NCI-H2196 treated with DMSO at 0.1 percent for 48 hours (cell line): ENCODE measurements at regions not wholly inside any gene's neighbourhood (a gene's known extent, or its start where the extent isn't known, plus 50 kb on each side); places are given as distances from the start of the nearest gene placed in this dataset.

Experiments used
- DNase-seq: peaks from one replicate; lab custom pipeline; 2025; ENCODE audit not compliant: unreplicated experiment; lab: John Stamatoyannopoulos, UW

DNA sequence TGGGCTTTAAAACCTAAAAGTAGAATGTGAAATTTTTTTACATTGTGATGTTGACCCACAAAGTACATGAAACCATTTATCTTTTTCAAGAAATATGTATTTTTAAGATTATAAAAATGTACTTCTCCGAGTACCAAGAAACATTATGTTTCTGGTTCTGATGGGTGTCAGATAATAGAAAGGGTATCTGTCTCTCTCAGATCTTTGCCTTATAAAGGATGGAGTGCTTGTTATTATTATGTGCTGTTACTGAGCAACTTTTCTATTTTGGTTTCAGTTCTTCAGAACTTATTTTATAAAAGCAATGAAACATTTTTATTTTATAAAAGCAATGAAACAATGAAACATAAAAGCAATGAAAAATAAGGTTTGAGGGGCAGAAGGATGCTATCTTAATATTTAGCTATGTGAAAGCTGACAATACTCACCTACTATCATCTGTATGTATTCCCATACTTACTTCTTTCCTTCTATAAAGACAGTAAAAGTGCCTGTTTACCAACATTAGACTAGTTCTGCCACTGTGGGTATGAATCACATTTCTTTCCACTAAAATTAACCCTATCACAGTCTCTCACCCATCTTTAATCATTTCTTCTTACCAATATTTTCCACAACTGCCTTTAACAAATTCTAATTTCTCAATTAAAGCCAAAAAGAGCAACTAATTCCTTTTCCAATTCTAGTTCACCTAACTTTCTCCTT lies 540.7 kb upstream of the KCNMB2 start:
- no peak for DNase-seq

- no peak for DNase-seq
These were observed 534.5 kb upstream of the KCNMB2 start for GRCh38 chr3:178001670-178002101.

DNA sequence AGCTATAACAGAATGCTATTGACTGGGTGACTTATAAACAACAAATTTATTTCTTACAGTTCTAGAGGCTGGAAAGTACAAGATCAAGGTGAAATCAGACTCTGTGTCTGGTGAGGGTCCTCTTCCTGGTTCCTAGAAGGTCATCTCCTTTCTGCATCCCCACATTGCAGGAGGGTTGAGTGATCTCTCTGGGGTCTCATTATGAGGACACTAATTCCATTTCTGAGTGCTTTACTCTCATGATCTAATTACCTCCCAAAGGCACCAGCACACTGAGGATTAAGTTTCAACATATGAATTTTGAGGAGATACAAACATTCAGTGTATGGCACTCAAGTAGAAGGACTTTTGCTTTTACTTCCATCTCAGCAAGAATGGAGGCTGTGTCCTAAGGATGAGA lies 534.1 kb upstream of the KCNMB2 start:
- DNase-seq: no peak

GRCh38 chr3:178003756-178004155 lies 532.5 kb upstream of the KCNMB2 start:
- no peak for DNase-seq

GRCh38 chr3:178005961-178006360 lies 530.3 kb upstream of the KCNMB2 start:
- DNase-seq: no peak

- DNase-seq: no peak
These were observed 525.9 kb upstream of the KCNMB2 start for GRCh38 chr3:178010306-178010705.

- DNase-seq: no peak
These were observed 516.6 kb upstream of the KCNMB2 start for GRCh38 chr3:178019645-178020044.

- DNase-seq: no peak
These were observed 513.6 kb upstream of the KCNMB2 start for GRCh38 chr3:178022599-178022998.

GRCh38 chr3:178028933-178029332 lies 507.3 kb upstream of the KCNMB2 start:
- DNase-seq: no peak

GRCh38 chr3:178036451-178037144 lies 499.6 kb upstream of the KCNMB2 start:
- no peak for DNase-seq

DNA sequence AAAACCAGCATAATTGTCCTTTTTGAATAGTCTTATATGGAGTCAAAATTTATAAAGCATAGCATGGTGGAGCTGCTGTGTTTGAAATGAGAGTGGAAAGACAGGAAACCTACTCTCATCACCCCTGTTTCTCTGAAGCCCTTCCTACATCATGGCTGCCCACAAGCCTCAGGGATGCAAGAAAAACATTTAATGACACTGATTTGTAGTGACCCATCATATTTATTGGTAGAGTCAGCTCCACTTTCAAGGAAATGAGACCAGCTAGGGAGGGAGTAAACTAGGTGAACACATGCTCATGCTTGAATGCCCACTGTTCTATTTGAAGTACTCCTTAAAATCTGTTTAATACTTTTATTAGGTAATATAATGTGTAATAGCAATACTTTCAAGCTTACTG lies 494.3 kb upstream of the KCNMB2 start:
- no peak for DNase-seq

DNA sequence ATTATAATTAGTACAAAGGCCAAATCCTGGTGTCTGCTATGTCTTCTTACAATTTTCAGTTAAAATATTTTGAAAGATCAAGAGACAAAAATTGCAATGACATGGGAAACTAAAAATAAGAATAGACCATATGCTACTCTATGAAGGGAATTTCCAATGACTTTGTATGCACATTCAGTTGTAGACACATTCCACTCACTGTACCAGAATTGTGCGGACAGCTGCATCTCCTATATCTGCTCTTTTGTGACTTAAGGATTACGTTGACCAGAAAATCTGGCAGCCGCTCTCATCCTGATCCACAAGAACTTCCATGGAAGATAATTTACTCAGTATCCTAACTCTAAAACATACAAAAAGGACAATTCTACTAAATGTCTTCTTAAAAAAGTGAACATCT lies 493.9 kb upstream of the KCNMB2 start:
- no peak for DNase-seq

DNA sequence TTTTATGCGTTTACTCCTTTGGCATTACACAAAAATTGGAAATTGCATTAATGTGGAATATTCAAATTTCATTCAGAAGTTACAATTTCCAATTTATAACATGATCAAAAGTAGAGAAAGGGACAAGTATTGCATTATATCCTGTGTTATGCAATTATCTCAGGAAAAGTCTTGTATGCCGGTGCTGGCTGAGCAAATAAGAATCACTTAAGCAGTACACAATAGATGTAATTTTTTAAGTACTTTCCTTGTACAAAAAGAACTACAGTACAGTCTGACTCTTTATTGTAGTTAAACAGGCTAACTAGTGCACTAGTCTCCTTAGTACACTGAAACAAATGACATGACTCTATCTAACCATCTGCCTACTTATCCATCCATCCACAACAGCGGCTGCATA lies 493.2 kb upstream of the KCNMB2 start:
- DNase-seq: no peak

DNA sequence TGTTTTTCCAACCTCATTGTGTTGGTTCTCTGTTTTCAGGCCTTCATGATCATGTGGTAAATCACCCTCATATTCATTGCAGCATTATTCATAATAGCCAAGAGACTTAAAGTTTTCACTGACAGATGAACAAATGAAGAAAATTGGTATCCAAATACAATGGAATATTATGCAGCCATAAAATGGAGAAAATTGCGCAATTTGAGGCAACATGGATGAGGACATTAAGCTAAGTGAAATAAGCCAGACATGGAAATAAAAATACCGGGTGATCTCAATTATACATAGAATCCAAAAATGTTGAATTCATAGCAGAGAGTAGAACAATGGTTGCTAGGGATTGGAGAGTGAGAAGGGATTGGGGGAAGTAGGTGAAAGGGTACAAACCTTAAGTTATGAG lies 491.9 kb upstream of the KCNMB2 start:
- DNase-seq: no peak

DNA sequence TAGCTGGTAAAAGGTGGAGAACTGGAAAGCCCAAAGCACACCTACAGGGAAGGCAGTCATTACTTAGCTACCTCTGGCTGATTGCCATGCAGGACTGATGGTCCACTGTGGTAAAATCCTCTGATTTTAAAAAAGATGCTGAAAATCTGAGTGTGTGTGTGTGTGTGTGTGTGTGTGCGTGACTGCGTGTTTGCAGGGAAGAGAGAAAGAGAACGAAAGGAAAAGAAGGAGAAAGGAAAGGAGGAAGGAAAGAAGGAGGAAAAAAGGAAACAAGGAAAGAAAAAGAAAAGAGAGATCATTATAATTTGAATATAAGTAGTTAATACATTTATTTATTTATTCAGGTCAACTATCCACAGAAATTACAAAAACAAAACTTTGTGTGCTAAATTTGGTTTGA lies 488.7 kb upstream of the KCNMB2 start:
- no peak for DNase-seq

- no peak for DNase-seq
These were observed 487.5 kb upstream of the KCNMB2 start for GRCh38 chr3:178048768-178049167.

GRCh38 chr3:178054471-178054870 lies 481.8 kb upstream of the KCNMB2 start:
- no peak for DNase-seq

DNA sequence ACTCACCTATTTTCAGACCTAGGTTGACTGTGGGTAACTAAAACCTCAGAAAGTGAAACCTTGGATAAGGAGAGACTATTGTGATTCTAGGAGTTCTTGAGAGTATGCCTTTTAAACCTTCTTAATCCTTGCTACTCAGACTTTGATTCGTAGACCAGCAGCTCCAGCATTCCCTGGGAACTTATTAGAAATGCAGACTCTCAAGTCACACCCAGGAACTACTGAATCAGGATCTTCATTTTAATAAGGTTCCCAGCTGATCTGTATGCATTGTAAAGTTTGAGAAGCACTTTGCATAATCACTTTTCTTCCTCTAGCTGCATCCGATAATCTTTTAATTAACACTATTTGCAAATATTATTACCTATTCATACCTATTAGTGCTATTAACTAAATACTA lies 480.3 kb upstream of the KCNMB2 start:
- DNase-seq: no peak

DNA sequence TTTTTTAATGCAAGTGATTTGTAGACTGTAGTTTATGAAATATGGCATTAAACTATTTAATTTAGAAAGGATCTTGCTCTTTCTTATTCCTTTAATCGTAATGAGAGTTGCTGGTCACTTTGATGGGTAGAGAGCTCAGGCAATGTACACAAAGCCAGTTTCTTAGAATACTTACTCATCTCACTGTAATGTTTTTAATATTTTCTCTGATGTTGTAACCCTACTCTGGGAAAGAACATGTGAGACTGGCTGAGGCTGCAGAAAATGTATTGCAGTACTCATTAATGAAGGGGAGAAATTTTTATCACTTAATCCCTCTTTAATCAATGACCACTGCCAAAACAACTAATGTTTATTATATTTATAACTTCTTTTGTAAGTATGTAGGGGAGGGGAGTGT lies 479.4 kb upstream of the KCNMB2 start:
- DNase-seq: no peak

DNA sequence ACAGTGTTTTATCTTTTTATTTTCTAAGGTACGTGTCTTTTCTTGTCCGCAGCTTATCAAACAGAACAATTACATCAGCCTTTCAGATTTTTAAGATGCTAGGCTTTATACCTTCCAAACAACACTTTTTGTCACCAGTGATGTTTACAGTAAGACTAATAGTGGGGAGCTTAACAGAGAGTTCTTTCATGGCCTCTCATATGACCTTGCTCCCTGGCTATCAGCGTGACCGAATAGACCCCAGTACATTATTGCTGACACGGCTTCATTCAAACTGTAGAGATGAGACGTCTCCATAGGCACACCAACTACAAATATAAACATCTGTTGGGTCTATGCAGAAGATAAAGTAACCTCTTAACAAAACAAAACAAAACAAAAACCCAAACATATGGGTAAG lies 477.6 kb upstream of the KCNMB2 start:
- no peak for DNase-seq

GRCh38 chr3:178059119-178059518 lies 477.1 kb upstream of the KCNMB2 start:
- DNase-seq: no peak

GRCh38 chr3:178059836-178060235 lies 476.4 kb upstream of the KCNMB2 start:
- no peak for DNase-seq

DNA sequence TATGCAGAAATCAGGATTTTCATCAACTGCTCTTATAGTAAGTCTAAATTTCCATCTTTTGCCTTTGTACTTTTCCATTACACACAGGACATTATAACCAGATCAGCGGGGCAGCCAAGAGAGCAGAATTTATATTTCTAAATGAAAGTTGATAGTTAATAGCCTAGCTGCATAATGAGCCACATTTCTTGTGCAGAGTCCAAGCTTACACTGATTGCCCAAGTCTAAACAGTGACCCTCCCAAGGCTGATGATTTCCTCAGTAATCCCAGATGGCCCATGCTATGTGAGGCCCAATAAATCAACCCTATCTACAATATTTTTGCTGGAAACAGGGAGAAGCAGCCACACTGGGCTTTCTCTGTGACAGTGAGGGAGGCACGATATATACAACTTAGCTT lies 475.8 kb upstream of the KCNMB2 start:
- no peak for DNase-seq
